ENCODE measurements at regions not wholly inside any gene's neighbourhood (a gene's known extent, or its start where the extent isn't known, plus 50 kb on each side); places are given as distances from the start of the nearest gene placed in this dataset.

- Mint-ChIP-seq H3K36me3 (ENCODE audit: unreplicated experiment) (no peaks in the 10 kb centered on the region), H3K9me3 (ENCODE audit: unreplicated experiment) (peaks cover 11% of the 10 kb centered on the region), H3K27ac (ENCODE audit: unreplicated experiment) (no peak overlapping the region), H3K4me1 (ENCODE audit: low read depth, unreplicated experiment) (peaks cover 2% of the 10 kb centered on the region), H3K4me3 (ENCODE audit: unreplicated experiment) (no peak overlapping the region), H3K27me3 (ENCODE audit: unreplicated experiment) (peaks cover 10% of the 10 kb centered on the region)
- no peak for DNase-seq
- TF ChIP-seq CTCF (IDR thresholded peaks at IDR 0.05; ENCODE audit: partially characterized antibody, unreplicated experiment) = no peak
Measured at GRCh38 chr7:343864-344607, 54.1 kb downstream of the FOXL3 start.

- Mint-ChIP-seq H3K27ac (ENCODE audit: unreplicated experiment) (no peak overlapping the region), H3K4me1 (ENCODE audit: low read depth, unreplicated experiment) (peaks cover 2% of the 10 kb centered on the region), H3K9me3 (ENCODE audit: unreplicated experiment) (peaks cover 12% of the 10 kb centered on the region), H3K36me3 (ENCODE audit: unreplicated experiment) (no peaks in the 10 kb centered on the region), H3K27me3 (ENCODE audit: unreplicated experiment) (peaks cover 6% of the 10 kb centered on the region), H3K4me3 (ENCODE audit: unreplicated experiment) (no peak overlapping the region)
- no peak for TF ChIP-seq CTCF (IDR thresholded peaks at IDR 0.05; ENCODE audit: partially characterized antibody, unreplicated experiment)
- no peak for DNase-seq
Measured at GRCh38 chr7:344608-344994, 54.6 kb downstream of the FOXL3 start.

GRCh38 chr7:346116-346898 lies 56.3 kb downstream of the FOXL3 start:
- H3K36me3 Mint-ChIP-seq (ENCODE audit: unreplicated experiment) = no peaks in the 10 kb centered on the region
- no peaks in the 10 kb centered on the region for H3K4me1 Mint-ChIP-seq (ENCODE audit: low read depth, unreplicated experiment)
- H3K27ac Mint-ChIP-seq (ENCODE audit: unreplicated experiment) = no peak overlapping the region
- no peak for TF ChIP-seq CTCF (IDR thresholded peaks at IDR 0.05; ENCODE audit: partially characterized antibody, unreplicated experiment)
- DNase-seq = no peak
- H3K9me3 Mint-ChIP-seq (ENCODE audit: unreplicated experiment) = peaks cover 12% of the 10 kb centered on the region
- no peak overlapping the region for H3K4me3 Mint-ChIP-seq (ENCODE audit: unreplicated experiment)
- peaks cover 5% of the 10 kb centered on the region for H3K27me3 Mint-ChIP-seq (ENCODE audit: unreplicated experiment)

- Mint-ChIP-seq H3K9me3 (ENCODE audit: unreplicated experiment) (peaks cover 12% of the 10 kb centered on the region), H3K36me3 (ENCODE audit: unreplicated experiment) (no peaks in the 10 kb centered on the region), H3K27ac (ENCODE audit: unreplicated experiment) (no peak overlapping the region), H3K27me3 (ENCODE audit: unreplicated experiment) (peaks cover 4% of the 10 kb centered on the region), H3K4me3 (ENCODE audit: unreplicated experiment) (no peak overlapping the region), H3K4me1 (ENCODE audit: low read depth, unreplicated experiment) (no peaks in the 10 kb centered on the region)
- no peak for TF ChIP-seq CTCF (IDR thresholded peaks at IDR 0.05; ENCODE audit: partially characterized antibody, unreplicated experiment)
- no peak for DNase-seq
Measured at GRCh38 chr7:347001-347590, 57.1 kb downstream of the FOXL3 start.

All from glutamatergic neuron (in vitro differentiated cells).